Spleen (tissue), 7 donors: ENCODE measurements at regions not wholly inside any gene's neighbourhood (a gene's known extent, or its start where the extent isn't known, plus 50 kb on each side); places are given as distances from the start of the nearest gene placed in this dataset.

ENCODE experiments used
- POLR2A ChIP-seq, 3 donors: fragments of 450-650 bp; IDR thresholded peaks; one replicate each; pipeline ENCODE4 v1.5.1; 2017; ENCODE audit warnings: antibody characterized with exemption in 3 of 3, mild to moderate bottlenecking in 1 of 3
- POLR2AphosphoS5 ChIP-seq, 3 donors: sonication (generic); formaldehyde crosslinking; IDR thresholded peaks; one replicate each; pipeline ENCODE4 v1.5.1; 2017; ENCODE audit warnings: antibody characterized with exemption in 3 of 3
- TF ChIP-seq, protein P1 (sequence below), 11 experiments: fragments of 200-600 bp in 7 of 11; fragments of 450-650 bp in 4 of 11; sonication (generic) in 4 of 11; IDR thresholded peaks in 8 of 11; conservative IDR thresholded peaks in 3 of 11; 1 replicate in 7 of 11; 2 replicates in 4 of 11; pipeline versions ENCODE4 v1.4.0 to v1.8.0; 2016 to 2021; ENCODE audit warnings: antibody characterized with exemption in 11 of 11, inconsistent platforms in 4 of 11, mild to moderate bottlenecking in 1 of 11
- donor health status: DM: no; HTN: no; CAD: no; lungs with moderate emphysema.
- donor health status: DM: no; HTN: no; CAD: no.
- donor health status: DM: no; HTN: no; CAD: no.

GRCh38 chr6:19312241-19312978 is 524.8 kb upstream of the ID4 start:
- TF ChIP-seq, protein P1, sequence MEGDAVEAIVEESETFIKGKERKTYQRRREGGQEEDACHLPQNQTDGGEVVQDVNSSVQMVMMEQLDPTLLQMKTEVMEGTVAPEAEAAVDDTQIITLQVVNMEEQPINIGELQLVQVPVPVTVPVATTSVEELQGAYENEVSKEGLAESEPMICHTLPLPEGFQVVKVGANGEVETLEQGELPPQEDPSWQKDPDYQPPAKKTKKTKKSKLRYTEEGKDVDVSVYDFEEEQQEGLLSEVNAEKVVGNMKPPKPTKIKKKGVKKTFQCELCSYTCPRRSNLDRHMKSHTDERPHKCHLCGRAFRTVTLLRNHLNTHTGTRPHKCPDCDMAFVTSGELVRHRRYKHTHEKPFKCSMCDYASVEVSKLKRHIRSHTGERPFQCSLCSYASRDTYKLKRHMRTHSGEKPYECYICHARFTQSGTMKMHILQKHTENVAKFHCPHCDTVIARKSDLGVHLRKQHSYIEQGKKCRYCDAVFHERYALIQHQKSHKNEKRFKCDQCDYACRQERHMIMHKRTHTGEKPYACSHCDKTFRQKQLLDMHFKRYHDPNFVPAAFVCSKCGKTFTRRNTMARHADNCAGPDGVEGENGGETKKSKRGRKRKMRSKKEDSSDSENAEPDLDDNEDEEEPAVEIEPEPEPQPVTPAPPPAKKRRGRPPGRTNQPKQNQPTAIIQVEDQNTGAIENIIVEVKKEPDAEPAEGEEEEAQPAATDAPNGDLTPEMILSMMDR (IDR thresholded peaks at IDR 0.05 in 8 of 11, conservative IDR thresholded peaks at IDR 0.05 in 3 of 11), result no peak
- no peak for TF ChIP-seq POLR2A (IDR thresholded peaks at IDR 0.05)
- no peak for TF ChIP-seq POLR2AphosphoS5 (IDR thresholded peaks at IDR 0.05)
